NB4 (cell line): ENCODE measurements at regions not wholly inside any gene's neighbourhood (a gene's known extent, or its start where the extent isn't known, plus 50 kb on each side); places are given as distances from the start of the nearest gene placed in this dataset.

Experiments used
- DNase-seq: peaks from one replicate; pipeline ENCODE4 v3.0.0; 2010; ENCODE audit warnings: low read depth
- H3K4me3 ChIP-seq: one replicate; pipeline ENCODE4 v1.5.1; 2011; ENCODE audit warnings: mild to moderate bottlenecking, low read depth, low read length, moderate library complexity
- CTCF ChIP-seq: IDR thresholded peaks from one replicate; pipeline ENCODE4 v1.5.1; 2012; ENCODE audit warnings: low read depth, low read length
- MAX ChIP-seq: IDR thresholded peaks from 2 replicates; pipeline ENCODE4 v1.6.1; 2011; ENCODE audit warnings: low read depth, low read length
- MYC ChIP-seq: IDR thresholded peaks from 2 replicates; pipeline ENCODE4 v1.6.1; 2011; ENCODE audit warnings: low read depth, low read length
- POLR2A ChIP-seq: IDR thresholded peaks from 2 replicates; pipeline ENCODE4 v1.6.1; 2011; ENCODE audit warnings: mild to moderate bottlenecking; ENCODE audit not compliant: insufficient read length; ENCODE audit errors: extremely low read depth

GRCh38 chr4:180391613-180392012 is 1851.6 kb upstream of the TENM3 start:
- no peak overlapping the region for H3K4me3 ChIP-seq
- DNase-seq = no peak
- TF ChIP-seq POLR2A = no peak
- no peak for TF ChIP-seq MYC
- TF ChIP-seq CTCF = no peak
- no peak for TF ChIP-seq MAX

DNA sequence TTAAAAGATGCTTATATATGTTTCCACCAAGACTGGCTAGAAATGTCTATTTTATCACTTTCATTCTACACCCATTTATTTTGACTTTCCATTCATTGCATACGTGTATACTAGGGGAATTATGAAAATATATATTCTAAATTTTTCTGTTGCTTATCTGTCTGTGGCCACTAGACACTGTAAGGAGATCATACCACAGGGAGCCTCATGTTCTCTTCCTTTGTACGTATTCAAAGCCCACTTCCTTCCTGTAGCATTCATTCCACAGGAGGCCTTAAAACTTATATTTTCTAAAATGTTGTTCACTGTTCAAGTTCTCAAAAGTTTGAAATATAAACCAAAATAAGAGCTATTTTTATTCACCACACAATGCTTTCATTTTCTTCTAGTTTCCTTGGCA is 1848.9 kb upstream of the TENM3 start:
- no peak overlapping the region for H3K4me3 ChIP-seq
- TF ChIP-seq POLR2A = no peak
- no peak for TF ChIP-seq MYC
- DNase-seq = no peak

- DNase-seq = no peak
- no peak for TF ChIP-seq CTCF
- no peak for TF ChIP-seq MYC
- TF ChIP-seq POLR2A = no peak
- TF ChIP-seq MAX = no peak
- no peak overlapping the region for H3K4me3 ChIP-seq
Observed at GRCh38 chr4:180394730-180395129, 1848.5 kb upstream of the TENM3 start.

DNA sequence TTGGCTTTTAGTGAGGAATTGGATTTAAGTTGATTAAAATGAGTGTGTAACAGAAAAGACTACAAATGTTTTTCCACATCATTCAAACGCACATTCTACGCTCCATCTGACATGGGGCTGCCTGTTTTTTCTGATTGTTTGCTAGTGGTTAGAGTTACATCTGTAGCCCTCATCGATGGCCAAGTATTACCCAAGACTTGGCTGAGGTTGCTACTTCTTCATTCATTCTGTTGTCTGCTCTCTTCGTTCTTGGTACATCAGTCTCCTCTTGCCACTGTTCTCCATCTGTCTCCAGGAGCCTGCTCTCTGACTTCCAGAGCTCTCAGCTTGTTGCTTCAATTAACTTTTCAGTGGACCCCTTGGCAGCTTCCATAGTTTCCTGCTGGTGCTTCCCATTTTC is 1844.6 kb upstream of the TENM3 start:
- no peak overlapping the region for H3K4me3 ChIP-seq
- no peak for DNase-seq
- TF ChIP-seq MAX (no peak), MYC (no peak), CTCF (no peak), POLR2A (no peak)

DNA sequence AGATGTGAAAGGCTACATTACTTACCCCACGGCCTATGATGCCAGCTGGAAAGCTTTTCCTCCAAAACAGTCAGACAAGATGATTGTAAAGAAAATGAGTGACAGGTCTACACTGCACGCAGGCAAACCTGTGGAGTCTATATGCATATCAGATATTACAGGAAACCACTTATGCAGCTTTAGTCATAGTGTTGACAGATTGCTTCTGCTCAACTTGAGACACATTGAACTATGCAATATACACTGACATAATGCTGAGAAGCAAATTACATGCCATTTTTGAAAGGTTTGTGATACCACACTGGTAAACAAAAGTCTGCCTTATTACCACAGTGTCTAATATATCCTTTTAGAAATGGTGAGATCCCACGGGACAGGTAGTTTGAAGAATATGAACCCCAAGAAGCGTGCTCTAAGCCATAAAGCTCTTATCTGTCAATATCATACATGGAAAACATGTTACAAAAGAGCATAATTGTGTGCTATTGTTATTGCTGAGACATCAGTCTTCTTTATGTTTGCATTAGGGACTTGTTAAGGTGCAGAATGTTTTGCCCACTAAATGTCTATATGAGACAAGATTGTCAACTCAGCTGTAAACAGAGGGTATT is 1835.8 kb upstream of the TENM3 start:
- TF ChIP-seq POLR2A (no peak), MYC (no peak), MAX (no peak), CTCF (no peak)
- no peak for DNase-seq
- no peak overlapping the region for H3K4me3 ChIP-seq

GRCh38 chr4:180418819-180419531 is 1824.2 kb upstream of the TENM3 start:
- no peak overlapping the region for H3K4me3 ChIP-seq
- DNase-seq = no peak
- TF ChIP-seq MYC = no peak
- TF ChIP-seq CTCF = no peak
- TF ChIP-seq MAX = no peak
- no peak for TF ChIP-seq POLR2A
